COR-L47 (cell line): ENCODE measurements at regions not wholly inside any gene's neighbourhood (a gene's known extent, or its start where the extent isn't known, plus 50 kb on each side); places are given as distances from the start of the nearest gene placed in this dataset.

ENCODE experiments used
- DNase-seq: peaks from one replicate; lab custom pipeline; 2025; lab: John Stamatoyannopoulos, UW

- no peak for DNase-seq
Observed at GRCh38 chr2:4576075-4576474, 872.7 kb downstream of the DCDC2C start.

- DNase-seq = no peak
Observed at GRCh38 chr2:4579977-4580376, 876.6 kb downstream of the DCDC2C start.

GRCh38 chr2:4585057-4585635 is 881.8 kb downstream of the DCDC2C start:
- DNase-seq = no peak

GRCh38 chr2:4588606-4589005 is 885.2 kb downstream of the DCDC2C start:
- no peak for DNase-seq

GRCh38 chr2:4591261-4591660 is 887.9 kb downstream of the DCDC2C start:
- no peak for DNase-seq

- DNase-seq = no peak
Observed at GRCh38 chr2:4597400-4597799, 894.0 kb downstream of the DCDC2C start.

- DNase-seq = no peak
Observed at GRCh38 chr2:4604767-4605166, 901.4 kb downstream of the DCDC2C start.

- no peak for DNase-seq
Observed at GRCh38 chr2:4618141-4618540, 914.8 kb downstream of the DCDC2C start.

DNA sequence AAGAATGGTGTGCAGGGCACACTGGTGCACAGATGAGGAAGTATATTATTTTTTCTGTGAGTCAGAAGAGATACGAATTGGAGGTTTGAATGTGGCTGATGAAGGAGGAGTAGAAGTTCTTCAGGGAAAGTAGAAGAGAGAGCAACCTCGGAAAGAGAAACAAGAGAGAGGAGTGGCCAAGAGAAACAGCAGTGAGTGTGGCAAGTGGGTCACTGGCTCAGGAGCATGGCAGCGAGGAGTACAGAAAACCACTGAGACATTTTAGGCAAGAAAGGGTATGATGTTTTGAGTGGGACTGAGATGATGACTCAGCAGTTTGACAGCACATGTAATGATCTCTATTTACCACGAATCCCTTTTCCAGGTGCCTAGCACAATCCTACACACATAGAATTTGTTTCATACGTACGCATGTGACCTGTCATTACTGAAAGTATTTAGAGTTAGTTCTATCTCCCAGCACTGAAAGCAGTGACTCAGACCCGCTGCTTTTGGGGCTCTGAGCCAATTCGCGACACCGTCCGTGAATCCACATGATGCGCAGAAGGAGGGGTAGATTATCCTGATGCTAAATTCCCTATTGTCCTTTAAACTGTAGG is 915.4 kb downstream of the DCDC2C start:
- no peak for DNase-seq

DNA sequence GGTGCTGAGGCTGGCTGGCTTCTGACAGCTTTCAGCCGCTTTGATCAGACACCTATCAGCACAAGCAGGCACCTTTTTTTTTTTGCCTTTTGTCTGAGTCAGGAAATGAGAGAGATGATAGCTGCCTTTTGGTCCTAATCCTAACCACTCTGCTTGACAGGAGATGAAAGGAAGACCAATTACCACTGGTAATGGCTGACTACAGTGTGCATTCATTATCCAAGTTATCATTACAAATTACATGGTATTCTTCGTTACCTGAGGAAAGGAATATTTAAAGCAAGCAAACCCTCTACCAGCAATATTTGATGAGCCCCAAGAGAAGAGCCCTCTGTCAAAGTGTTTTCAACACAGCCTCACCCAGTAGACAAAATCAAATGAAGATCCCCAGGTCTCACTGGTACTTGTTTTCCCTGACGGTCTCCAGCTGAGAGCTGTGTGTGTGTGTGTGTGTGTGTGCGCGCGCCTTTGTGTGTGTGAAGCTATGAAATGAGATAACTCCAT is 925.7 kb downstream of the DCDC2C start:
- peak; percentile 87 for DNase-seq

GRCh38 chr2:4635289-4635688 is 931.9 kb downstream of the DCDC2C start:
- no peak for DNase-seq

DNA sequence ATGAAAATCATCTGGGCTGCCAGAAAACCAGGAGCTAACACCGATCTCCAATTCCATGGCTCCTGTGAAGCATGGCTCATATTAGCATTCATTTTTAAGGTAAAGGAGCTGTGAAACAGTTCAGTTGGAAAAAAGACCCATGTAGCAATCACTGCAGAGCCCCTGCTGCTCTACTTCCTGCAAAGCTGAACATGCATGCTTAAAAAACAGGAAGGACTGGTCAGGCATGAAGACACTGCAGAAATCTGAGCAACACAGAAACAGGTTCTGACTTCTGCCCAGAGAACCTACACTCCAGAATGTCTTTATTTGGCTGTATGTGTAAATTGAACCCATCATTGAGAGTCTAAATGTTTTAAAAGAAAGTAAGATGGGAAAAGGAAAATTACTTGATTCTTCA is 950.6 kb downstream of the DCDC2C start:
- no peak for DNase-seq

- no peak for DNase-seq
Observed at GRCh38 chr2:4656326-4656725, 953.0 kb downstream of the DCDC2C start.

- DNase-seq = no peak
Observed at GRCh38 chr2:4662161-4662779, 958.9 kb downstream of the DCDC2C start.

DNA sequence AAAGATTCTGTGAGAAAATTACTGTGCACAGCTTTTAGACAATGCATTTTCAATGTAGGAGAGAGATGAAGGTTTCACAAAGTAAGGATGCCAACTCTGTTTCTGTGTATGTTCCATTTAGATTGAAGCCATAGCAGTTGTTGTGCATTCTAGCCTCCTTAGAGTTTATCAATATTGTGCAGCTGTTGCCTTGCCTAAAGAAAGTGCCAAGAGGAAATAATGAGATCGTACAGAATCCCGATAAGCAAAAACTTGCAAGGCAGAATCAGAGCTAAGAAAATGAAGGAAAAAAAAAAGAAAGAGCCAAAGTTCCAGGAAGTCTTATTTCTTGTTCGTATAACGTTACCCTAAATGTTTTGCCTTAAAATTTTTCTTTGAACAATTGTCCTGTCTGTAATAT is 965.0 kb downstream of the DCDC2C start:
- DNase-seq = no peak

DNA sequence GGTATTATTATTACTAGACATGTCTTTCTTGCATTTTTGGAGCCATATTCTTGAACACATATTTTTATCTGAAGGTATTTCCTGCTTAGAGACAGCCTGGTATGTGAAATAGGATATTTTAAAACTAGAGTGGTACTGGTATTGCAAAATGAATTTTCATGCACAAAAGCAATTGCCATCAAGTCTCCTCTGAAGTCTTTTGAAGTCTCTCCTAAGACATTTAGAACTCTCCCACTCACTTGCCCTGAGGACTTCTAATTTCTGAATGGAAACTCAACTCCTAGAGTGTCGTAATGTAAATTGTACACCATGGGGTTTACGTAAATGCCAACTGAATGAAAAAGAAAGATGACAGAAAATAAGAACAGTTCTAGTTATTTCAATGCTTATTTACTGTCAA is 967.0 kb downstream of the DCDC2C start:
- no peak for DNase-seq

DNA sequence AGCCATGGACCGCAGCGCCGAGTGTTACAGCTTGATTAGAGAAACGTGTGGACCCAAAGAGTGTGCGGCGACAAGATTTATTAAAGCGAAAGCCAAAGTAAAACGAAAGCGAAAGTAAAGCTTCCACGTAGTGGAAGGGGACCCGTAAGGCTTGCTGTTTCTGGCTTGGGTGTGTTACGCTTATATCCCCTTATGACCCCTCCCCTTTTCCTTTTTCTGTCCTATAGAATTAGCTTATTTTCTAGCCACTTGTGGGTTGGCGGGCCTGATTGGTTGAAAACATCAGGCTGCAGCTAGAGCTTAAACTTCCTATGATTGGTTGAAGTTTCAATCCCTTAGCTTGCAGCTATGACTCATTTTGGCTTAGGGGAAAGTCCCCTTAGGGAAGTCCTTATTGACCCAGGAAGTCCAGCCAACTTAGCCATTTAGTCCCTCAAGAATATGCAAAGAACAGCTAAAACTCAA is 969.7 kb downstream of the DCDC2C start:
- DNase-seq = peak; percentile 87

GRCh38 chr2:4674007-4674406 is 970.6 kb downstream of the DCDC2C start:
- peak; percentile 80 for DNase-seq

DNA sequence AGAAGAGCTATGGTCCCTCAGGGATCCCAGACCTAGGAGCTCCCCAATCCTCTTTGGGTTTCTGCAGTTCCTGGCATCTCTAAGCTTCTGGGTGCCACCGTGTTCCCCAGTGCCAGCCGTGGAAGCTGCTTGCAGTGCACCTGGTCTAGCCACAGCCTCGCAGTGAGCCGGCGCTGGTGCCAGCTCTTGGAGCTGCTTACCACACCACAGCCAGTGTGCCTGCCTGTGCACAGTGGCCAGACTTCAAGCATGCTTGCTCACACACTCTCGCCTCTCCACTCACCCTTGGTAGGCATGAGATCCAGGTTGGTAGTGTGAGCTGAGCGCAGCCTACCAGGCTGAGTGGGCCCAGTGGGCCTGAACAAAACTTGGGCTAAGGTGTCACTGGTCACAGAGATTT is 971.9 kb downstream of the DCDC2C start:
- no peak for DNase-seq

DNA sequence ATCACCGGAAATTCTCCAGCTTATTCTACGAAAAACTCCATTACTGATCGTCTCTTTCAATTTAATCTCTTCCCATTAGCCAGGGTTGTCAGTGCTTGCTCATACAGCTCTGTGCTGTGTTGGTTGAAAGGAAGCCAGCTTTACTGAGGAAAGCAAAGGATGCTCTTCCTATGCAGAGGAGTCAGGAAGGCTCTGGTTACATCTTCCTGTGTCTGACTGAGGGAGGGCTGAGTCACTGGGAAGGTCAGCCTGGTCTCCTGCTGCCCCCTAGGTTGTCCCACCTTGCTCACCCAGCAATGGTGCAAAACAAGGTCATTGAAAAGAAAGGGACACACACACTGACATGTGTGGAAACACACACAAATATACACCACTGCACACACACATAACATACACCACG is 975.6 kb downstream of the DCDC2C start:
- no peak for DNase-seq

DNA sequence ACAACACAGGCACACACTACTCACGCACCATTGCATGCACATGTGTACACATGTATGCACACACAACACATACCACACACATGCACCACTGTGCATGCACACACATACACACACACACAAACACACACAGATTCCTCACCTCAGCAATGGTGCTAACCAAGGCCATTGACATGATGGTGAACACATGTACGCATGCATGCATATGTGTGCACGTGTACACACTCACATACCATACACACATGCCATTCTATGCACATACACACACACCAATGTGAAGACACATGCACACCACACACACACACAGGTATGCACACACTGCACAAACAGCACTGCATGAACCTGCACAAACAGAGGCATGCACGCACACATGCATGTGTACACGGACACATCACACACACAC is 976.0 kb downstream of the DCDC2C start:
- no peak for DNase-seq

- no peak for DNase-seq
Observed at GRCh38 chr2:4684921-4685320, 981.5 kb downstream of the DCDC2C start.

DNA sequence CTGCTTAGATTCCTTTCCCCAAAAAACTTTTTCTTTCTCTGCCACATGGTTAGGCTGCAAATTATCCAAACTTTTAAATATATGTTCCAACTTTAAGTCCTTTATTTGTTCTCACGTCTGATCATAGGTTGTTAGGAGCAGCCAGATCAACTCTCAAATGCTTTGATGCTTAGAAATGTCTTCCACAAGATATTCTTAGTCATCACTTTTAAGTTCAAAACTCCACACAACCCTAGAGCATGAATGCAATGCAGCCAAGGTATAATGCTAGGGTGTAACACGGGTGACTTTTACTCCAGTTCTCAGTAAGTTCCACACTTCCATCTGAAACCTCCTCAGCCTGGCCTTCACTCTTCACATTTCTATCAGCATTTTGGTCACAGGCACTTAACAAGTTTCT is 987.5 kb downstream of the DCDC2C start:
- no peak for DNase-seq

DNA sequence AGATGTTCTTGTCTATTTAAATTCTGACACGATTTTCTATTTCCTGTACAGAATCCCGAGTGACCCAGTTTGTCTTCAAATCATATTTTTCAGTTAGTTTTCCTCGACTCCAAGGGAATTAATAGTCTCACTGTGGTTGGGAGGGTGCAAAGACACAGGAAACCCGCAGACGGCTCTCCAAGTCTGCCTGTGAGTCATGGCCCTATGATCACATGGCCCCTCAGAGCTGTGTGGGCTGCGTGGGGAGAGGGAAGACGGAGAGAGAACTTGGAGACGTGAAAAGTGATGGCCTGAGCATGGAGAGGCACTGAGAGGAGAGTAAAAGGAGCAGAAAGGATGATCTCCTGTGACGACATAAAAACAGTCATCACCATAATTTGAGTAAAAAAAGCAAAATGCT is 989.9 kb downstream of the DCDC2C start:
- no peak for DNase-seq
